ENCODE measurements at regions not wholly inside any gene's neighbourhood (a gene's known extent, or its start where the extent isn't known, plus 50 kb on each side); places are given as distances from the start of the nearest gene placed in this dataset.

DNA sequence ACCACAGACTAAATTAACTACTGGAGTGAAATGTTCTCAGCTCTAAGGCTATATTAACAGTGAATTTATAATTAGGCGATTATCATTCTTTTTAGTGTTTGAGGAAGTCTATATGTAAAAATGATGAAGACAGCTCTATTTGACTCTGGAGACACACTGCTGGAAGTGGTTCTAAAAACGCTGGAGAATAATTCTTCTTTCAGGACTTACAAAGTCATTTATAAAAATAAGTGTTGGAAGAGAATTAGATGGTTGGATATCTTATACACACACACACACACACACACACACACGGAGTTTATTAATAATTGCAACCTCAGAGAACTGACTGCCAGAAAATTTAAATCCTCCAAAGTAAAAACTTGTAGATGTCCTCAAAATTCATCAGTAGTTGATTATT lies 1171.3 kb downstream of the EFNB2 start:
- no peak overlapping the region for H3K9ac ChIP-seq (ENCODE audit: insufficient read length, low read depth)
- H3K9me3 ChIP-seq (ENCODE audit: insufficient read depth, low read length): no peaks in the 10 kb centered on the region
- TF ChIP-seq ZNF274 (IDR thresholded peaks at IDR 0.05; ENCODE audit: low read depth, low read length) (no peak), SUZ12 (IDR thresholded peaks at IDR 0.05; ENCODE audit: extremely low read depth, insufficient read depth, insufficient read length) (no peak), YY1 (IDR thresholded peaks at IDR 0.05; ENCODE audit: insufficient read depth, insufficient read length) (no peak)
- H3K36me3 ChIP-seq (ENCODE audit: insufficient read depth, insufficient read length, low read length): no peaks in the 10 kb centered on the region
- no peak overlapping the region for H3K4me3 ChIP-seq (ENCODE audit: insufficient read length, low read depth)
- no peaks in the 10 kb centered on the region for H3K4me1 ChIP-seq (ENCODE audit: insufficient read depth, insufficient read length)
- DNase-seq (ENCODE audit: low read depth, low spot score): no peak
- H3K27me3 ChIP-seq (ENCODE audit: insufficient read depth, insufficient read length): no peaks in the 10 kb centered on the region

DNA sequence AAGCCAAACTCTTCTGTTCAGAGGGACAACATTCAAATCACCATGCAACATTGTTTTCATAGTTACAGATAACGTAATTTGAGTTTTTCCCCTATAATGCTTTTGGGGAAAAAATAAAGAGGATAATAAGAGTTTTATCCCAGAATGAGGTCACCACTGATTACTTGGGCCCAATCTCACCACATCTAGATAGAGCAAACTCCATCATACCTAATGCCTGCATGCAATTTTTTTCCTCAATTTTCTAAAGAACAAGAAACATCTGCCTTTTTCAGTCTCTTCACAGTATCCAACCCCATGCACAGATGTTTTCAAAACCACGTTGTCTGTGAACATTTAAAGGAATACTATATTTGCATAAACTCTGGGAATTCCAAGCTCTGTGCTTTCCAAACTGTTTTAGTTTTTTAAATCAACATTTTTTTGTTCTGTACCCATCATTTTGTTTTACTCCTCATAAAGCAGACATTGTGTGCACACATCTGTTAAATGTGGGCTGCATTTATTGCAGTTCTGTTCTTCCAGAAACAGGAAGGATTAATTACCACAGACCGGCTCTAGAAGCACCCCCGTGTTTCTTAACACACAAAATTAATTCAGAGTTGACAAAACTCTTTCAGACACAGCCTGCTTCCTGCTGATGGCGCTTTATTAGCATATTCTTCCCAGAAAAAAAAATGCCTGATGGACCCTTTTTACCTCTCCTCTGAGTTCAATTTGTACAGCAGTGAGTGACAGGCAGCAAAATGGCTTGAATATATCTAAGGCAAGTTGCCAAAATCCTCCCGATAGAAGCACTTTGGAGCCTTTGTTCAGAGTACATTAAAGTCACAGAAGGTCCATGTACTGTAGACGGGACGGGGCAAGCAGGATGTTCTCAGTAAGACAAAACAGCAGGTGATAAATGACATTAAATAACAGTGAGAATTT lies 1171.9 kb downstream of the EFNB2 start:
- no peak for DNase-seq (ENCODE audit: low read depth, low spot score)
- H3K27me3 ChIP-seq (ENCODE audit: insufficient read depth, insufficient read length): no peaks in the 10 kb centered on the region

DNA sequence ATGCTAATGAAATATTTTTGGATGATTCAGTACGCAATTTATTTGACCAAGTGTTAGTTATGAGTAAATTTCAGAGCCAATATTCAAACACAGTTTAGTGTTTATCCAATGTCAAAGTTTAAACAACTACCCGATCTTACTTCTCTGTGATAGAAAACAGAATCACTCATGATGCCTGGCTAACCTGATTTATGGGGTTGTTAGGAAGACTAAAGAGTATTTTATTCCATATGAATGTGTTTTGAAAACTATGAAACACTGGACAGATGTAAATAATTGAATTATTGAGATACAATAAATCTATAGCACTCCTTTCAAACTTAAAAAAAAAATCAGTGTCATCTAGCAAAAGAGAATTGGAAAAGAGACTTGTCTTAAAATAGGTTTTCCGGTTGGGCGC lies 1181.8 kb downstream of the EFNB2 start:
- Histone ChIP-seq H3K4me1 (ENCODE audit: insufficient read depth, insufficient read length) (no peaks in the 10 kb centered on the region), H3K4me3 (ENCODE audit: insufficient read length, low read depth) (no peak overlapping the region), H3K36me3 (ENCODE audit: insufficient read depth, insufficient read length, low read length) (no peaks in the 10 kb centered on the region), H3K9ac (ENCODE audit: insufficient read length, low read depth) (no peak overlapping the region), H3K9me3 (ENCODE audit: insufficient read depth, low read length) (no peaks in the 10 kb centered on the region), H3K27me3 (ENCODE audit: insufficient read depth, insufficient read length) (no peaks in the 10 kb centered on the region)
- no peak for DNase-seq (ENCODE audit: low read depth, low spot score)
- TF ChIP-seq YY1 (IDR thresholded peaks at IDR 0.05; ENCODE audit: insufficient read depth, insufficient read length): no peak

More for the DNA sequence above, 1171.9 kb downstream of the EFNB2 start:
- Histone ChIP-seq H3K9me3 (ENCODE audit: insufficient read depth, low read length) (no peaks in the 10 kb centered on the region), H3K4me1 (ENCODE audit: insufficient read depth, insufficient read length) (no peaks in the 10 kb centered on the region), H3K4me3 (ENCODE audit: insufficient read length, low read depth) (no peak overlapping the region), H3K9ac (ENCODE audit: insufficient read length, low read depth) (no peak overlapping the region), H3K36me3 (ENCODE audit: insufficient read depth, insufficient read length, low read length) (no peaks in the 10 kb centered on the region)
- TF ChIP-seq SUZ12 (IDR thresholded peaks at IDR 0.05; ENCODE audit: extremely low read depth, insufficient read depth, insufficient read length) (no peak), YY1 (IDR thresholded peaks at IDR 0.05; ENCODE audit: insufficient read depth, insufficient read length) (no peak), ZNF274 (IDR thresholded peaks at IDR 0.05; ENCODE audit: low read depth, low read length) (no peak)

DNA sequence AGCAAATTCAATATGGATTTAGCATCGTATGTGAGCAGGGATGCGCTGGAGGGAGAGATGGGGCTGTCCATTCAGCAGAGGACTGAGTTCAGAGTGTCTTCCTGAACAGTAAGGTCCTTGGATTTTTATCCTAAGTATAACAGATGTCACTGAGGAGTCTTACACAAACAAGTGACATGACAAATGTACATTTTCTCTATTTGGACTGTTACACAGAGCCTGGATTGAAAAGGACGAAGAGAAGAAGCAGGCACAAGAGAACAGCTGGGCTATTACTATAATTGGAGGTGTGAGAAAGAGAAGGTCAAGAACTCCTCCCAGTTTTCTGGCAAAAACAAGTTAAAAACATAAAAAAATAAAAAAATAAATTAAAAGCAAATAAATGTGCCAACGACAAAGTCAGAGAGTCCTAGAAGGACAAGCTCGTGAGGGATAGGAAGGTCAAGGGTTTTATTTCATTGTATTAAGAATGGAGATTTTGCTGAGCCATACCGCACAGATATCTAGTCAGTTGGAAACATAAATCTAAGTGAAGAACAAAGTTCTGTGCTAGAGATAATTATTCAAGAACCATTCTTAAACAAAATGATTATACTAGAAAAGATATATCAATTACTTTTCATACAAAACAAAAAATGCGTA lies 1186.3 kb downstream of the EFNB2 start:
- Histone ChIP-seq H3K4me3 (ENCODE audit: insufficient read length, low read depth) (no peak overlapping the region), H3K4me1 (ENCODE audit: insufficient read depth, insufficient read length) (no peaks in the 10 kb centered on the region), H3K27me3 (ENCODE audit: insufficient read depth, insufficient read length) (no peaks in the 10 kb centered on the region), H3K9ac (ENCODE audit: insufficient read length, low read depth) (no peak overlapping the region), H3K9me3 (ENCODE audit: insufficient read depth, low read length) (no peaks in the 10 kb centered on the region), H3K36me3 (ENCODE audit: insufficient read depth, insufficient read length, low read length) (no peaks in the 10 kb centered on the region)
- no peak for TF ChIP-seq YY1 (IDR thresholded peaks at IDR 0.05; ENCODE audit: insufficient read depth, insufficient read length)
- TF ChIP-seq SUZ12 (IDR thresholded peaks at IDR 0.05; ENCODE audit: extremely low read depth, insufficient read depth, insufficient read length): no peak
- no peak for TF ChIP-seq ZNF274 (IDR thresholded peaks at IDR 0.05; ENCODE audit: low read depth, low read length)
- no peak for DNase-seq (ENCODE audit: low read depth, low spot score)

DNA sequence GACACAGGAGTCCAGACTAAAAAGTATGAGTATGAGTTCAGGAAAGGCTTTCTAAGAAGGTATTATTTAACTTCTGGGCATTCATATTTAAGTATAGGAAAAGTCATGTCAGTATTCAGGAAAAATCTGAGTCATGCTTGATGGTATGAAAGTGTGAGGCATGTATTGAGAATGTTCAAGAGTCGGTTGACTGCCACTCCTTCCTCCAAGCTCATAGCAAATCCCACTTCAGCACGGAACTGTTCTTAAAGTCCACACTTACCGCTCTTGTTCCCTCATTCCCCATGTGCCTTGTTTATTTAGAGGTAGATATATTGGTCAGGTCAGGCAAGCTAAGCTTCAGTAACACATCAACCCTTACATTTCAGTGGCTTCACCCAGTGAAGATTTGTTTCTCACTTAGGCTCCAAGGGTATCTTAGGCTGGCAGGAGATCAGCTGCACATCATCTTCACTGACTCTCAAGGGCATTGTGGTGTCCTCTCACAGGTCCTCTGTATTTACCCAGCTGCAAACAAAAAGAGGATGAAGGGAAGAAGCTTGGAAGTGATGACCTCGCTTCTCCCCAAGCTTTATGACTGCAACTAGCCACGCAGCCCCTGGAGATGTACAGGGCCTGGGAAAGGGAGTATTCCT lies 1189.2 kb downstream of the EFNB2 start:
- Histone ChIP-seq H3K9me3 (ENCODE audit: insufficient read depth, low read length) (no peaks in the 10 kb centered on the region), H3K27me3 (ENCODE audit: insufficient read depth, insufficient read length) (no peaks in the 10 kb centered on the region), H3K4me1 (ENCODE audit: insufficient read depth, insufficient read length) (no peaks in the 10 kb centered on the region), H3K9ac (ENCODE audit: insufficient read length, low read depth) (no peak overlapping the region), H3K36me3 (ENCODE audit: insufficient read depth, insufficient read length, low read length) (no peaks in the 10 kb centered on the region), H3K4me3 (ENCODE audit: insufficient read length, low read depth) (no peak overlapping the region)
- DNase-seq (ENCODE audit: low read depth, low spot score): no peak
- TF ChIP-seq YY1 (IDR thresholded peaks at IDR 0.05; ENCODE audit: insufficient read depth, insufficient read length): no peak
- no peak for TF ChIP-seq ZNF274 (IDR thresholded peaks at IDR 0.05; ENCODE audit: low read depth, low read length)
- TF ChIP-seq SUZ12 (IDR thresholded peaks at IDR 0.05; ENCODE audit: extremely low read depth, insufficient read depth, insufficient read length): no peak

DNA sequence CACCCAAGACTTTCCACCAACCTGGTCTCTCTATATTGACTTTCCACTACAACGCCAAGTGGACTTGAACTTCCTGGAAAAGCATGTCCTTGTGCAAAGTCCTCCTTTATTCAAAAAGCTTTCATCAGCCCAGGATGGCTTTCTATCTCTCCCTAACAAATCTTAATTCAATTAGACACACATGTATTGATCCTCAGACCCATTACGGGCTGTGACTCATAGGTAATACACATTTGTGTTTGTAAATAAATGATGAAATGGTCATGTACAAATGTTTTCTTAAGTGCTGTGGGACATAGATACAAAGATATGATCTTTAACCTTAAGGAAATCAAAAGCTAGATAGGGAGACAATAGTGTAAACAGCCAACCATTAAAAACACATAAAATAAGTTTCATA lies 1189.7 kb downstream of the EFNB2 start:
- DNase-seq (ENCODE audit: low read depth, low spot score): no peak
- H3K9ac ChIP-seq (ENCODE audit: insufficient read length, low read depth): no peak overlapping the region
- no peaks in the 10 kb centered on the region for H3K4me1 ChIP-seq (ENCODE audit: insufficient read depth, insufficient read length)
- H3K4me3 ChIP-seq (ENCODE audit: insufficient read length, low read depth): no peak overlapping the region
- H3K9me3 ChIP-seq (ENCODE audit: insufficient read depth, low read length): no peaks in the 10 kb centered on the region
- H3K36me3 ChIP-seq (ENCODE audit: insufficient read depth, insufficient read length, low read length): no peaks in the 10 kb centered on the region
- no peaks in the 10 kb centered on the region for H3K27me3 ChIP-seq (ENCODE audit: insufficient read depth, insufficient read length)
- no peak for TF ChIP-seq ZNF274 (IDR thresholded peaks at IDR 0.05; ENCODE audit: low read depth, low read length)
- TF ChIP-seq SUZ12 (IDR thresholded peaks at IDR 0.05; ENCODE audit: extremely low read depth, insufficient read depth, insufficient read length): no peak
- no peak for TF ChIP-seq YY1 (IDR thresholded peaks at IDR 0.05; ENCODE audit: insufficient read depth, insufficient read length)

DNA sequence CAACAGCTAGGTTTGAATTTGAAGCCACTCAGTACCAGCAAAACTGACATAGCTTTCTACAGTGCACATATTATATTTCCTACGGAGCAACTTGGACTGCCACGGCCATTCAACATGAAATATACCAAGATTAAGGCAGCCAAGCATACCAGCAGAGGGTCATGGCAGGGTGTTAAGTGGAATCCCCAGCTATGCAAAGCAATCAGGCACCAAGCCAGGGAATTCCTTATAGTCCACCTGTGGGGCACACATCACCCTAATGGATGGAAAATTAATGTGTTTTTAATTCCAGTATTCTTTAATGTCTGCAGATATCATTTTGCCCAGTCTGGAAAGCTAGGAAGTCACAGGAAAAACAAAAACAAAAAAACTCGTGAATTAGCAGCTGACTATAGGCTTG lies 1190.3 kb downstream of the EFNB2 start:
- H3K9me3 ChIP-seq (ENCODE audit: insufficient read depth, low read length): no peaks in the 10 kb centered on the region
- no peak overlapping the region for H3K4me3 ChIP-seq (ENCODE audit: insufficient read length, low read depth)
- H3K27me3 ChIP-seq (ENCODE audit: insufficient read depth, insufficient read length): no peaks in the 10 kb centered on the region
- no peaks in the 10 kb centered on the region for H3K36me3 ChIP-seq (ENCODE audit: insufficient read depth, insufficient read length, low read length)
- no peaks in the 10 kb centered on the region for H3K4me1 ChIP-seq (ENCODE audit: insufficient read depth, insufficient read length)
- TF ChIP-seq ZNF274 (IDR thresholded peaks at IDR 0.05; ENCODE audit: low read depth, low read length) (no peak), YY1 (IDR thresholded peaks at IDR 0.05; ENCODE audit: insufficient read depth, insufficient read length) (no peak), SUZ12 (IDR thresholded peaks at IDR 0.05; ENCODE audit: extremely low read depth, insufficient read depth, insufficient read length) (no peak)
- no peak overlapping the region for H3K9ac ChIP-seq (ENCODE audit: insufficient read length, low read depth)
- DNase-seq (ENCODE audit: low read depth, low spot score): no peak
